ENCODE measurements at regions not wholly inside any gene's neighbourhood (a gene's known extent, or its start where the extent isn't known, plus 50 kb on each side); places are given as distances from the start of the nearest gene placed in this dataset.

- Histone ChIP-seq H3K27ac (no peak overlapping the region), H3K27me3 (no peaks in the 10 kb centered on the region), H3K4me3 (no peak overlapping the region), H3K9me3 (no peaks in the 10 kb centered on the region), H3K36me3 (no peaks in the 10 kb centered on the region), H3K4me1 (no peaks in the 10 kb centered on the region)
- TF ChIP-seq POLR2A (IDR thresholded peaks at IDR 0.05): no peak
- TF ChIP-seq CTCF (IDR thresholded peaks at IDR 0.05): no peak
- intact Hi-C loops (cut with DNase I): no loop called here
- no peak for ATAC-seq
- DNase-seq: no peak
- WGBS (ENCODE audit: insufficient coverage, low coverage, low lambda C conversion rate, missing lambda C conversion rate): 39% methylated on average over 4 of the region's 4 CpGs
Observed at GRCh38 chr17:65393514-65393913, 167.9 kb downstream of the AXIN2 start.

GRCh38 chr17:65389949-65390348 is 171.5 kb downstream of the AXIN2 start:
- intact Hi-C loops (cut with DNase I): no loop called here
- ATAC-seq (no peak), DNase-seq (no peak)
- no peaks in the 10 kb centered on the region for H3K4me1 ChIP-seq
- TF ChIP-seq POLR2A (IDR thresholded peaks at IDR 0.05) (no peak), CTCF (IDR thresholded peaks at IDR 0.05) (no peak)
- H3K27me3 ChIP-seq: no peaks in the 10 kb centered on the region
- H3K4me3 ChIP-seq: no peak overlapping the region
- 36% methylated on average over 2 of the region's 4 CpGs for WGBS (ENCODE audit: insufficient coverage, low coverage, low lambda C conversion rate, missing lambda C conversion rate)
- H3K9me3 ChIP-seq: no peaks in the 10 kb centered on the region
- no peaks in the 10 kb centered on the region for H3K36me3 ChIP-seq
- no peak overlapping the region for H3K27ac ChIP-seq

GRCh38 chr17:65389426-65389825 is 172.0 kb downstream of the AXIN2 start:
- ATAC-seq: no peak
- no peaks in the 10 kb centered on the region for H3K27me3 ChIP-seq
- WGBS (ENCODE audit: insufficient coverage, low coverage, low lambda C conversion rate, missing lambda C conversion rate): 88% methylated on average over 1 of the region's 1 CpG
- no peaks in the 10 kb centered on the region for H3K36me3 ChIP-seq
- intact Hi-C loops (cut with DNase I): no loop called here
- no peak for DNase-seq
- no peak overlapping the region for H3K27ac ChIP-seq
- H3K4me1 ChIP-seq: no peaks in the 10 kb centered on the region
- TF ChIP-seq CTCF (IDR thresholded peaks at IDR 0.05): no peak
- no peak for TF ChIP-seq POLR2A (IDR thresholded peaks at IDR 0.05)
- no peaks in the 10 kb centered on the region for H3K9me3 ChIP-seq
- H3K4me3 ChIP-seq: no peak overlapping the region

GRCh38 chr17:65388911-65389310 is 172.5 kb downstream of the AXIN2 start:
- no peak overlapping the region for H3K4me3 ChIP-seq
- H3K36me3 ChIP-seq: no peaks in the 10 kb centered on the region
- H3K27me3 ChIP-seq: no peaks in the 10 kb centered on the region
- DNase-seq: no peak
- intact Hi-C loops (cut with DNase I): no loop called here
- H3K9me3 ChIP-seq: no peaks in the 10 kb centered on the region
- H3K4me1 ChIP-seq: no peaks in the 10 kb centered on the region
- TF ChIP-seq CTCF (IDR thresholded peaks at IDR 0.05): no peak
- no peak for TF ChIP-seq POLR2A (IDR thresholded peaks at IDR 0.05)
- whole genome bisulfite sequencing (ENCODE audit: insufficient coverage, low coverage, low lambda C conversion rate, missing lambda C conversion rate): 27% methylated on average over 1 of the region's 1 CpG
- ATAC-seq: no peak
- no peak overlapping the region for H3K27ac ChIP-seq

- DNase-seq (no peak), ATAC-seq (no peak)
- intact Hi-C loops (cut with DNase I): no loop called here
- H3K4me3 ChIP-seq: no peak overlapping the region
- no peaks in the 10 kb centered on the region for H3K27me3 ChIP-seq
- H3K4me1 ChIP-seq: no peaks in the 10 kb centered on the region
- H3K9me3 ChIP-seq: no peaks in the 10 kb centered on the region
- H3K36me3 ChIP-seq: no peaks in the 10 kb centered on the region
- 88% methylated on average over 5 of the region's 5 CpGs for WGBS (ENCODE audit: insufficient coverage, low coverage, low lambda C conversion rate, missing lambda C conversion rate)
- no peak overlapping the region for H3K27ac ChIP-seq
- no peak for TF ChIP-seq POLR2A (IDR thresholded peaks at IDR 0.05)
Observed at GRCh38 chr17:65387322-65387721, 174.1 kb downstream of the AXIN2 start.

All from right lobe of liver (tissue), 6 donors.